ENCODE measurements at regions not wholly inside any gene's neighbourhood (a gene's known extent, or its start where the extent isn't known, plus 50 kb on each side); places are given as distances from the start of the nearest gene placed in this dataset.

DNA sequence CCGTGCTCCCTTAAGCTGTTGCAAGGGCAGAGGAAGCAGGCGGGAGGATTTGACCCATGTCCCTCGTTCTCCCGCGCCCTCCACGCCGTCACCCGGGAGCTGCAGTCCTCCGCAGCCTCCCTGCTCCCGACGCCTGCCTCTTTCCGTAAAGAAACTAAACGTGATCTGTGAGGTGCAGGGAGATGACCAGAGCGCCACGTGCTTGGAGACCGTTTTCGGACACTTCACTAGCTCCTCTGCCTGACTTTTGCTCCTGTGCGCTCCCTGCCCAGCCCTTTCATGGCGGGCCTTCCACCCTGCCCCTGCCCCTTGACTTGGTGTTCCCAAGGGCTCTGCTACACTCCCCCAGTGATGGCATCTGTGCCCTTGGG lies 171.2 kb downstream of the LSM5 start:
- TF ChIP-seq CTCF (IDR thresholded peaks at IDR 0.05) = no peak
- TF ChIP-seq POLR2AphosphoS5 (IDR thresholded peaks at IDR 0.05; ENCODE audit: insufficient read depth in 1 of 2, low read depth in 1 of 2) = no peak
- TF ChIP-seq POLR2A (IDR thresholded peaks at IDR 0.05) = no peak

Data from vagina (tissue), 2 donors.